ENCODE measurements at regions not wholly inside any gene's neighbourhood (a gene's known extent, or its start where the extent isn't known, plus 50 kb on each side); places are given as distances from the start of the nearest gene placed in this dataset.

GRCh38 chr5:133682451-133682850 lies 70.1 kb upstream of the FSTL4 start:
- TF ChIP-seq CTCF (IDR thresholded peaks at IDR 0.05) (no peak), POLR2A (IDR thresholded peaks at IDR 0.05) (no peak), POLR2AphosphoS5 (IDR thresholded peaks at IDR 0.05) (no peak)

All from prostate gland (tissue), 2 donors.